ENCODE measurements at regions not wholly inside any gene's neighbourhood (a gene's known extent, or its start where the extent isn't known, plus 50 kb on each side); places are given as distances from the start of the nearest gene placed in this dataset.
A peak's percentile ranks its signal among the peaks of the same experiment; 100 is the strongest.

DNA sequence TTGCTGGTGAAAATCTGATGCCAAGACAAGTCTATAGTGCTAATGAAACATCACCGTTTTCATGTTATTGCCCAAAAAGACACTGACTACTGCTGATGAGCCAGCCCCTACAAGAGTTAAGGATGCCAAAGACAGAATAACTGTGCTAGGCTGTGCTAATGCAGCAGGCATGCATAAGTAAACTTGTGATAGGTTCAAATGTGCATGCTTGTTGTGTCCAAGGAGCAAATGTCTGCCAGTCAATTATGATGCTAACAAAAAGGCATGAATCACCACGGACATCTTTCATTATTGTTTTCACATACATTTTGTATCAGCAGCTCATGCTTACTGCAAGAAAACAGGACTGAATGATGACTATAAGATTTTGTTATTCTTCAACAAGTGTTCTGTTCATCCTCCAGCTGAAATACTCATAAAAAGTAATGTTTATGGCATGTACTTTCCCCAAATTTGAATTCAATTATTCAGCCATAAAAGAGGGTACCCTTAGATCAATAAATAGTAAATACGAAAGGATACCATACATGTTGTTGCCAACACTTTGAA is 306.9 kb upstream of the ARSJ start (continued):
- TF ChIP-seq, protein P1, sequence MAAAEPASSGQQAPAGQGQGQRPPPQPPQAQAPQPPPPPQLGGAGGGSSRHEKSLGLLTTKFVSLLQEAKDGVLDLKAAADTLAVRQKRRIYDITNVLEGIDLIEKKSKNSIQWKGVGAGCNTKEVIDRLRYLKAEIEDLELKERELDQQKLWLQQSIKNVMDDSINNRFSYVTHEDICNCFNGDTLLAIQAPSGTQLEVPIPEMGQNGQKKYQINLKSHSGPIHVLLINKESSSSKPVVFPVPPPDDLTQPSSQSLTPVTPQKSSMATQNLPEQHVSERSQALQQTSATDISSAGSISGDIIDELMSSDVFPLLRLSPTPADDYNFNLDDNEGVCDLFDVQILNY (CRISPR knock-in tag; IDR thresholded peaks at IDR 0.05): no peak
- TF ChIP-seq NR3C1 (CRISPR knock-in tag; conservative IDR thresholded peaks at IDR 0.05; ENCODE audit: low read depth) (no peak), ZNF232 (CRISPR knock-in tag; IDR thresholded peaks at IDR 0.05) (no peak), CREM (CRISPR knock-in tag; IDR thresholded peaks at IDR 0.05) (no peak), SP1 (CRISPR knock-in tag; conservative IDR thresholded peaks at IDR 0.05) (no peak), NFYB (CRISPR knock-in tag; conservative IDR thresholded peaks at IDR 0.05; ENCODE audit: low read depth) (no peak), ELF4 (CRISPR knock-in tag; IDR thresholded peaks at IDR 0.05; ENCODE audit: low read depth) (no peak), NR2C2 (CRISPR knock-in tag; IDR thresholded peaks at IDR 0.05) (no peak), MAX (CRISPR knock-in tag; IDR thresholded peaks at IDR 0.05) (no peak), ZNF671 (CRISPR knock-in tag; IDR thresholded peaks at IDR 0.05) (no peak)
- TF ChIP-seq, protein P2, sequence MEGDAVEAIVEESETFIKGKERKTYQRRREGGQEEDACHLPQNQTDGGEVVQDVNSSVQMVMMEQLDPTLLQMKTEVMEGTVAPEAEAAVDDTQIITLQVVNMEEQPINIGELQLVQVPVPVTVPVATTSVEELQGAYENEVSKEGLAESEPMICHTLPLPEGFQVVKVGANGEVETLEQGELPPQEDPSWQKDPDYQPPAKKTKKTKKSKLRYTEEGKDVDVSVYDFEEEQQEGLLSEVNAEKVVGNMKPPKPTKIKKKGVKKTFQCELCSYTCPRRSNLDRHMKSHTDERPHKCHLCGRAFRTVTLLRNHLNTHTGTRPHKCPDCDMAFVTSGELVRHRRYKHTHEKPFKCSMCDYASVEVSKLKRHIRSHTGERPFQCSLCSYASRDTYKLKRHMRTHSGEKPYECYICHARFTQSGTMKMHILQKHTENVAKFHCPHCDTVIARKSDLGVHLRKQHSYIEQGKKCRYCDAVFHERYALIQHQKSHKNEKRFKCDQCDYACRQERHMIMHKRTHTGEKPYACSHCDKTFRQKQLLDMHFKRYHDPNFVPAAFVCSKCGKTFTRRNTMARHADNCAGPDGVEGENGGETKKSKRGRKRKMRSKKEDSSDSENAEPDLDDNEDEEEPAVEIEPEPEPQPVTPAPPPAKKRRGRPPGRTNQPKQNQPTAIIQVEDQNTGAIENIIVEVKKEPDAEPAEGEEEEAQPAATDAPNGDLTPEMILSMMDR (IDR thresholded peaks at IDR 0.05): no peak
- TF ChIP-seq, protein P3, sequence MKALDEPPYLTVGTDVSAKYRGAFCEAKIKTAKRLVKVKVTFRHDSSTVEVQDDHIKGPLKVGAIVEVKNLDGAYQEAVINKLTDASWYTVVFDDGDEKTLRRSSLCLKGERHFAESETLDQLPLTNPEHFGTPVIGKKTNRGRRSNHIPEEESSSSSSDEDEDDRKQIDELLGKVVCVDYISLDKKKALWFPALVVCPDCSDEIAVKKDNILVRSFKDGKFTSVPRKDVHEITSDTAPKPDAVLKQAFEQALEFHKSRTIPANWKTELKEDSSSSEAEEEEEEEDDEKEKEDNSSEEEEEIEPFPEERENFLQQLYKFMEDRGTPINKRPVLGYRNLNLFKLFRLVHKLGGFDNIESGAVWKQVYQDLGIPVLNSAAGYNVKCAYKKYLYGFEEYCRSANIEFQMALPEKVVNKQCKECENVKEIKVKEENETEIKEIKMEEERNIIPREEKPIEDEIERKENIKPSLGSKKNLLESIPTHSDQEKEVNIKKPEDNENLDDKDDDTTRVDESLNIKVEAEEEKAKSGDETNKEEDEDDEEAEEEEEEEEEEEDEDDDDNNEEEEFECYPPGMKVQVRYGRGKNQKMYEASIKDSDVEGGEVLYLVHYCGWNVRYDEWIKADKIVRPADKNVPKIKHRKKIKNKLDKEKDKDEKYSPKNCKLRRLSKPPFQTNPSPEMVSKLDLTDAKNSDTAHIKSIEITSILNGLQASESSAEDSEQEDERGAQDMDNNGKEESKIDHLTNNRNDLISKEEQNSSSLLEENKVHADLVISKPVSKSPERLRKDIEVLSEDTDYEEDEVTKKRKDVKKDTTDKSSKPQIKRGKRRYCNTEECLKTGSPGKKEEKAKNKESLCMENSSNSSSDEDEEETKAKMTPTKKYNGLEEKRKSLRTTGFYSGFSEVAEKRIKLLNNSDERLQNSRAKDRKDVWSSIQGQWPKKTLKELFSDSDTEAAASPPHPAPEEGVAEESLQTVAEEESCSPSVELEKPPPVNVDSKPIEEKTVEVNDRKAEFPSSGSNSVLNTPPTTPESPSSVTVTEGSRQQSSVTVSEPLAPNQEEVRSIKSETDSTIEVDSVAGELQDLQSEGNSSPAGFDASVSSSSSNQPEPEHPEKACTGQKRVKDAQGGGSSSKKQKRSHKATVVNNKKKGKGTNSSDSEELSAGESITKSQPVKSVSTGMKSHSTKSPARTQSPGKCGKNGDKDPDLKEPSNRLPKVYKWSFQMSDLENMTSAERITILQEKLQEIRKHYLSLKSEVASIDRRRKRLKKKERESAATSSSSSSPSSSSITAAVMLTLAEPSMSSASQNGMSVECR (CRISPR knock-in tag; IDR thresholded peaks at IDR 0.05; ENCODE audit: borderline replicate concordance): no peak
- TF ChIP-seq, protein P4, sequence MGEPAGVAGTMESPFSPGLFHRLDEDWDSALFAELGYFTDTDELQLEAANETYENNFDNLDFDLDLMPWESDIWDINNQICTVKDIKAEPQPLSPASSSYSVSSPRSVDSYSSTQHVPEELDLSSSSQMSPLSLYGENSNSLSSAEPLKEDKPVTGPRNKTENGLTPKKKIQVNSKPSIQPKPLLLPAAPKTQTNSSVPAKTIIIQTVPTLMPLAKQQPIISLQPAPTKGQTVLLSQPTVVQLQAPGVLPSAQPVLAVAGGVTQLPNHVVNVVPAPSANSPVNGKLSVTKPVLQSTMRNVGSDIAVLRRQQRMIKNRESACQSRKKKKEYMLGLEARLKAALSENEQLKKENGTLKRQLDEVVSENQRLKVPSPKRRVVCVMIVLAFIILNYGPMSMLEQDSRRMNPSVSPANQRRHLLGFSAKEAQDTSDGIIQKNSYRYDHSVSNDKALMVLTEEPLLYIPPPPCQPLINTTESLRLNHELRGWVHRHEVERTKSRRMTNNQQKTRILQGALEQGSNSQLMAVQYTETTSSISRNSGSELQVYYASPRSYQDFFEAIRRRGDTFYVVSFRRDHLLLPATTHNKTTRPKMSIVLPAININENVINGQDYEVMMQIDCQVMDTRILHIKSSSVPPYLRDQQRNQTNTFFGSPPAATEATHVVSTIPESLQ (CRISPR knock-in tag; IDR thresholded peaks at IDR 0.05): no peak
- TF ChIP-seq, protein P5, sequence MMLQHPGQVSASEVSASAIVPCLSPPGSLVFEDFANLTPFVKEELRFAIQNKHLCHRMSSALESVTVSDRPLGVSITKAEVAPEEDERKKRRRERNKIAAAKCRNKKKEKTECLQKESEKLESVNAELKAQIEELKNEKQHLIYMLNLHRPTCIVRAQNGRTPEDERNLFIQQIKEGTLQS (CRISPR knock-in tag; conservative IDR thresholded peaks at IDR 0.05): no peak

DNA sequence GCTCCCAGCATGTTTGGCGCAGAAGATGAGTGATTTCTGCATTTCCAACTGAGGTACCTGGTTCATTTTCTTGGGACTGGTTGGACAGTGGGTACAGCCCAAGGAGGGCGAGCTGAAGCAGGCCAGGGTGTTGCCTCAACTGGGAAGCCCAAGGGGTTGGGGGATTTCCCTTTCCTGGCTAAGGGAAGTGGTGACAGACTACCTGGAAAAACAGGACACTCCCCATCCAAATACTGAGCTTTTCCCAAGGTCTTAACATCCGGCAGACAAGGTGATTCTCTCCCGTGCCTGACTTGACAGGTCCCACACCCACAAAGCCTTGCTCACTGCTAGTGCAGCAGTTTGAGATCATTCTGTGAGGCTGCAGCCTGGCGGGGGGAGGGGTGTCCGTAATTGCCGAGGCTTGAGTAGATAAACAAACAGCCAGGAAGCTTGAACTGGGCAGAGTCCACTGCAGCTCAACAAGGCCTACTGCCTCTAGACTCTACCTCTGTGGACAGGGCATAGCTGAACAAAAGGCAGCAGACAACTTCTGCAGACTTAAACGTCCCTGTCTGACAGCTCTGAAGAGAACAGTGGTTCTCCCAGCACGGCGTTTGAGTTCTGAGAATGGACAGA is 307.7 kb upstream of the ARSJ start:
- ATAC-seq (no peak), DNase-seq (ENCODE audit: low spot score) (peak; percentile 10)
- CTCF ChIA-PET: no interaction called here
- Mint-ChIP-seq H3K27ac (no peak overlapping the region), H3K4me3 (no peak overlapping the region), H3K27me3 (ENCODE audit: low read depth) (no peaks in the 10 kb centered on the region), H3K36me3 (no peaks in the 10 kb centered on the region), H3K9me3 (peaks cover 16% of the 10 kb centered on the region), H3K4me1 (no peaks in the 10 kb centered on the region)
- POLR2A ChIA-PET: no interaction called here
- TF ChIP-seq NFE2L1 (CRISPR knock-in tag; IDR thresholded peaks at IDR 0.05): no peak
- no peak for TF ChIP-seq RORB (CRISPR knock-in tag; IDR thresholded peaks at IDR 0.05)
- TF ChIP-seq USF2 (CRISPR knock-in tag; IDR thresholded peaks at IDR 0.05): no peak
- TF ChIP-seq, protein P6, sequence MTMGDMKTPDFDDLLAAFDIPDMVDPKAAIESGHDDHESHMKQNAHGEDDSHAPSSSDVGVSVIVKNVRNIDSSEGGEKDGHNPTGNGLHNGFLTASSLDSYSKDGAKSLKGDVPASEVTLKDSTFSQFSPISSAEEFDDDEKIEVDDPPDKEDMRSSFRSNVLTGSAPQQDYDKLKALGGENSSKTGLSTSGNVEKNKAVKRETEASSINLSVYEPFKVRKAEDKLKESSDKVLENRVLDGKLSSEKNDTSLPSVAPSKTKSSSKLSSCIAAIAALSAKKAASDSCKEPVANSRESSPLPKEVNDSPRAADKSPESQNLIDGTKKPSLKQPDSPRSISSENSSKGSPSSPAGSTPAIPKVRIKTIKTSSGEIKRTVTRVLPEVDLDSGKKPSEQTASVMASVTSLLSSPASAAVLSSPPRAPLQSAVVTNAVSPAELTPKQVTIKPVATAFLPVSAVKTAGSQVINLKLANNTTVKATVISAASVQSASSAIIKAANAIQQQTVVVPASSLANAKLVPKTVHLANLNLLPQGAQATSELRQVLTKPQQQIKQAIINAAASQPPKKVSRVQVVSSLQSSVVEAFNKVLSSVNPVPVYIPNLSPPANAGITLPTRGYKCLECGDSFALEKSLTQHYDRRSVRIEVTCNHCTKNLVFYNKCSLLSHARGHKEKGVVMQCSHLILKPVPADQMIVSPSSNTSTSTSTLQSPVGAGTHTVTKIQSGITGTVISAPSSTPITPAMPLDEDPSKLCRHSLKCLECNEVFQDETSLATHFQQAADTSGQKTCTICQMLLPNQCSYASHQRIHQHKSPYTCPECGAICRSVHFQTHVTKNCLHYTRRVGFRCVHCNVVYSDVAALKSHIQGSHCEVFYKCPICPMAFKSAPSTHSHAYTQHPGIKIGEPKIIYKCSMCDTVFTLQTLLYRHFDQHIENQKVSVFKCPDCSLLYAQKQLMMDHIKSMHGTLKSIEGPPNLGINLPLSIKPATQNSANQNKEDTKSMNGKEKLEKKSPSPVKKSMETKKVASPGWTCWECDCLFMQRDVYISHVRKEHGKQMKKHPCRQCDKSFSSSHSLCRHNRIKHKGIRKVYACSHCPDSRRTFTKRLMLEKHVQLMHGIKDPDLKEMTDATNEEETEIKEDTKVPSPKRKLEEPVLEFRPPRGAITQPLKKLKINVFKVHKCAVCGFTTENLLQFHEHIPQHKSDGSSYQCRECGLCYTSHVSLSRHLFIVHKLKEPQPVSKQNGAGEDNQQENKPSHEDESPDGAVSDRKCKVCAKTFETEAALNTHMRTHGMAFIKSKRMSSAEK (CRISPR knock-in tag; IDR thresholded peaks at IDR 0.05; ENCODE audit: borderline replicate concordance): no peak
- no peak for TF ChIP-seq ZBTB21 (CRISPR knock-in tag; IDR thresholded peaks at IDR 0.05; ENCODE audit: borderline replicate concordance)
- TF ChIP-seq HMGA2 (CRISPR knock-in tag; IDR thresholded peaks at IDR 0.05): no peak
- no peak for TF ChIP-seq GABPB1 (CRISPR knock-in tag; IDR thresholded peaks at IDR 0.05)
- TF ChIP-seq ZNF219 (CRISPR knock-in tag; IDR thresholded peaks at IDR 0.05; ENCODE audit: borderline replicate concordance): no peak

All from WTC11 (cell line).